UCSD-AML1 (cell line): ENCODE measurements at regions not wholly inside any gene's neighbourhood (a gene's known extent, or its start where the extent isn't known, plus 50 kb on each side); places are given as distances from the start of the nearest gene placed in this dataset.
"Not testable (repeated sequence)": the region's sequence is repeated elsewhere in the genome, so short reads cannot be mapped to it uniquely, and the experiment has no call there.

Experiments used
- DNase-seq: peaks from one replicate; lab custom pipeline; 2025; ENCODE audit not compliant: unreplicated experiment; lab: John Stamatoyannopoulos, UW

DNA sequence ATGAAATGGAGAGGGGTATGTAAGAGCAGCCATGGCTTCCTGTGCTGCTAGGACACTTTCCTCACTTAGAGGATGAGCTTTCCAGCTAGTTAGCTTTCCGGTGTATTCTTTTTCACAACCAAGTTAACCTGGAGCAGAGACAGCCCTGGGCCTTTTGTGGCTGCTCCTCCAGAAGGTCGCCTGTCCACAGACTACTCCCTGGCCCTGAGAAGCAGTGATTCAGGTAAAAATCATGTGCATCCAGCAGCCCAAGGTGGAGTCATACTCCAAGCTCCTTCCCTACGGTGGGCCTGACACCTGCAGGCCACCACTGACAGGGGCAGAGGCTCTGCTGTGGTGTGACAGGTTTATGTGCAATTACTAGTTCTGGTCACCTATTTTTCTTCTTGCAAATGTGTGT, 187.2 kb downstream of the ANKRD30B start:
- DNase-seq, result no peak

DNA sequence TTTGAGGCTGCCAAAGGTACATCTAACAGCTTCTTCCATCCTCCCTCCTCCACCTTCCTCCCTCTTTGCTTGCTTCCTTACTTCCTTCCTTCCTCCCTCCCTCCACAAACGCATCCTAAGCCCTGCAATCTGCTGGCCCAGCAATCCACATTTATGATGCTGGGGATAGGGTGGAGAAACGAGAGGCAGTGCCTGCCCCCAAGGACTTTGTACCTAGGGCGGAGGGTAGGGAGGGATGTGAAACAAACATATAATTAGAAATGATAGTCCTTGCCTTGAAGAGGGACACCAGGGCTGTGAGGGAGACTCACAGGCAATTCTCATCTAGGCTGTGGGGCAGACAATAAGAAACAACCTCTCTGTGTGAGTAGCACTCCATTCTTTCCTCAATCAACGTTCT, 188.3 kb downstream of the ANKRD30B start:
- DNase-seq, result no peak

DNA sequence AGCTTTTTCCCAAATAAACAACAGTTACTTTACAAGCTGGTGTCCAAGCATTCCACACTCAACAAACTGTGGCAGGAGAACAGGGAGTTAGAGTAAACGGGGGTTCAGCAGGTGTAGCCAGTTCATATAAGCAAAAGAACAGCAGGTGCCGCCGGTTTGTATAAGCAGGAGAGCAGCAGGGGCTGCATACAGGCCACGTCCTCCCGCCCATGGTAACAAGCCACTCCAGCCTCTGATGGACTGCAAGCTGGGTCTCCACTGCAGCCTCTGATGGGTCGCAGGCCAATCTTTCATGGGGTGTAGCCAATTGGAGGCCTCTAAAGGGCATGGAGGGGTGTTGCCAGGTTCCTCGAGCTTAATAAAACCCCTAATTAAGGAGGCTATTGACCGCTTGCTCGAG, 189.3 kb downstream of the ANKRD30B start:
- DNase-seq, result no peak

DNA sequence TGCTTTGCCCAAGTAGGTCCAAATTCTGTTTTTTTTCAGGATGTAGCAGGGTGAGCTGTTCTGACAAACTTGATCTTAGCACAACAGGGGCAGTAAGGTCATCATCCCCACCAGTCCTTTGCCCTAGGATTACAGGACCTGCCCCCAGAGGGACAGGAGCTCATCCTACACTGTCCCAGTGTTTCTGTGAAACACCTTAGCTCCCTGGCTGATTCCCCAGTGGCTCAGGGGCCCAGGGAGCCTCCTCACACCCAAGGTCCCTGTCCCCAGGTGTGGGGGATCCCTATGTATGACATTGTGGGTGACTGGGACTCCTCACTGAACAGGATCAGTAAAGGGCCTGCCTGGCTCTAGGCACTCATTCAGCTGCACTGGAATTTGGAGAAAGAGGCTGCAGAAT, 191.2 kb downstream of the ANKRD30B start:
- DNase-seq, result no peak

GRCh38 chr18:14940106-14940505, 192.1 kb downstream of the ANKRD30B start:
- not testable (repeated sequence) for DNase-seq

GRCh38 chr18:14940735-14941134, 192.8 kb downstream of the ANKRD30B start:
- DNase-seq, result no peak

- no peak for DNase-seq
These were observed 193.3 kb downstream of the ANKRD30B start for GRCh38 chr18:14941256-14941655.

DNA sequence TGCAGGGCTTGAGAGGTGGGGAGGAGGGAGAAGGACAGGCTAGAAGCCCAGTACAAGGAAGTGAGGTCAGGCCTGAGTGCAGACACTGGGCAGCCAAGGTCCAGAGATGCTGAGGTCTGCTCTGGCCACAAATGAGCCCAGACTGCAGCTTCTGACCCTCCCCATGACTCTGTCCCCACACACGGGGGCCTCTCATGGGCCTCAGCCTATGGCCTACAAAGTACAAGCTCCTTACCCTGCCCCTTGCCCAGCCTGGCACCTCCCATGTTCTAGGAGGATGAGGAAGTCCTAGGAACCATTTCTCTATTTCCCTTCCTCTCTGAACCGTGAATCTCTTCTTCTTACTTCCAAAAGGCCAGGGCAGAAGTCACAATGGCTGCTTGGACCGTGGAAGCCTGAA, 193.8 kb downstream of the ANKRD30B start:
- no peak for DNase-seq

DNA sequence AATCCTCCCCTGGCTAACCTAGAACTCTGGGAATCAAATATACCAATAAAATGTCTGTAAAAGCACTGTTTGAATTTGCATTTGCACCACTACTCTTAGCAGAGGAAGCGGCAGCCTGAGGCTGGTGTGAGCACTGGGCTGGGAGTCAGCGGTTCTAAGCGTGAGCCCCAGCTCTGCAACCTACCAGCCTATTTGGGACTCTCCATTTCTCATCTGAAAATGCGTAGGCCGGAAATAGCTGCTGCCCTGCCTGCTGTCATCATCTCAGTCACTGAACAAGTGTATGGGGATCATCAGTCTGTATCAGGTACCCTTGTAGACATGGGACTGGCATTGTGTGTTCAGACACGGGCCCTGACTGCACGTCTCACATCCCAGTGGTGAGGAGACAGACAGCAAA, 194.3 kb downstream of the ANKRD30B start:
- DNase-seq, result no peak

- no peak for DNase-seq
These were observed 195.5 kb downstream of the ANKRD30B start for GRCh38 chr18:14943486-14943885.

DNA sequence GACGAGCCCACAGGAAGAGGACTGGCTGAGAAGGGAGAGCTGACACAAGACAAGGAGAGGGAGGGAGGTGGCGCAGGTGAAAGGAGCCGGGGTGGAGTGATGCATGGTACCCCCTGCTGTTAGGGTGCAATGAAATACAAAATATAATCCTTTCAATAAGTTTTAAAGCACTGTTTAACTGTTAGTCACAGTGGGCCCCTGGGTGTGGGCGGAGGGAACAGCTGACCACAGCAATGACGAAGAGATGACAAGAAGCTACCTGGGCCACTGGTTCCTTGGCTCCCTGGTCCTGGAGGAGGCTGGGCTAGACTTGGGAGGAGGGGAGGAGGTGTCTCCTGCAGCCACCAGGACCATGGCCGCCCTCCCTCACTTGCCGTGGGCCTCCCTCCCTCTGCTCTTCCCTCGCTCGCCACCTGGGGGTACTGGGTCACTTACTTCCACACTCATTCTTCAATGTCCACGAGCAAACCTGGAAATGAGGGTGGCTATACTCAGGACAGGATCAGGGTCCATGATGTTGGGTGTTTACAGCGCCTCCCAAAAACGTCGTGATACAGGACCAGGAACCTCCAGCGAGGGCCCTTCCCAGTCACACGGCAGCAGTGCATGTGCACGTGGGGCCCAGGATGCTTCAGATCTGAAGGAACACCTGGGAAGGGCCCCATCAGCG, 196.1 kb downstream of the ANKRD30B start:
- no peak for DNase-seq

DNA sequence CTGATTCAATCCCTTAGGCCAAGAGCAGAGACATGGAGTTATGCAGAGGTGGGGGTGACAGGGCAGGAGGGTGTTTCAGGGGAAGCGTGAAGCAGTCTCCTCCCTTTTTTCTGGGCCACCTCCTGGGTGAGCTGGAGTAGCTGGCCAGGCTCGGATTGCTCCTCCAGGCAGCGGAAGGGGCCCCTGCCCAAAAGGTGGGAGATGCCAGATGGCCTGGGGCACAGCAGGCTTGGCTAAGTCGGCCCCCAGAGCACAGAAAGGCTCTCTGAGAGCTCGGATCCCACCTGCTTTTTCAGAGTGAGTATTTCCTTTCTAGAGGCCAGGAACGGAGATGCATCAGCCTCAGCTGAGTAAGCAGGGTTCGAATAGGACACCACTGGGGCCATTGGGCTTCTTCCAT, 196.9 kb downstream of the ANKRD30B start:
- DNase-seq, result no peak

- DNase-seq, result no peak
These were observed 197.3 kb downstream of the ANKRD30B start for GRCh38 chr18:14945286-14945685.

- DNase-seq, result no peak
These were observed 198.0 kb downstream of the ANKRD30B start for GRCh38 chr18:14945984-14946383.

- DNase-seq, result not testable (repeated sequence)
These were observed 198.9 kb downstream of the ANKRD30B start for GRCh38 chr18:14946741-14947470.

- no peak for DNase-seq
These were observed 199.7 kb downstream of the ANKRD30B start for GRCh38 chr18:14947482-14948162.

DNA sequence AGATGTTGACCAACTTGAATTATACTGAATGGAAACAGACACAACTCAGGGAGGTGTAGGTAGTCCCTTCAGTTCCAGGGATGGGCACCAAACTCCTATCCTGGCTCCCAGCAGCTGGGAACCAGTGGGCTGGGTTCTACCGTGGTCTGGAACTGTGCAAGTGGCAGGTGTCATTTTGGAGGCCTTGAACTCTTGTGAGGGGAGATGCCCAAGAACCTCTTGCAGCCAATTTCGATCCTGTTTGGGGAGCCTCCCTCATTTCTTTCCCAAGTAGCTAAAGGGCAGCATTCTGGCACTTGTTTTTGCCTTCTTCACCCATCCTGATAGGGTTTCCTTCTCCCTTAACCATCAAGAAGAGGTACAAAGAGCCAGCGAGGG, 200.2 kb downstream of the ANKRD30B start:
- DNase-seq, result no peak

- no peak for DNase-seq
These were observed 202.1 kb downstream of the ANKRD30B start for GRCh38 chr18:14949800-14950664.

DNA sequence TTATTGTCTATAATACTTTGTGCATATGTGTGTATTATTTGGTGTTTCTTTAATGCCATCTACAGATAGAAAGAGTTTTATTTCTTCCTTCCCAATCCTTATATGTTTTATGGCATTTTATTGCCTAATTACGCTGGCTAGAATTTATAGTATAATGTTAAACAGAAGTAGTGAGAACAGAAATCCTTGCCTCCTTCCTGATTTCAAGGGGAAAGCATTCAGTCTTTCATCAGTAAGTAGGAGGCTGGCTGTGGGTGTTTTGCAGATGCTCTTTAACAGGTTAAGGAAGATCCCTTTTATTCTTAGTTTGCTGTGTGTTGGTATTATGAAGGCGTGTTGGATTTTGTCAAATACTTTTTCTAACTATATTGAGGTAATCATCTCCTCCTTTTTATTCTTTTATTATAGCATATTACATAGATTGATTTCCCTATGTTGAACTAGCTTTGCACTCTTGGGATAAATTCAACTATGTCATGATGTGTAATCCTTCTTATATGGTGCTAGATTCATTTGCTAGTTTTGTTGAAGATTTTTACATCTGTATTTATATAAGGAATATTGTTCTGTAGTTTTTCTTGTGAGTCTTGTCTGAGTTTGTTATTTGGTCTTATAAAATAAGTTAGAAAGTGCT, 204.6 kb downstream of the ANKRD30B start:
- not testable (repeated sequence) for DNase-seq

DNA sequence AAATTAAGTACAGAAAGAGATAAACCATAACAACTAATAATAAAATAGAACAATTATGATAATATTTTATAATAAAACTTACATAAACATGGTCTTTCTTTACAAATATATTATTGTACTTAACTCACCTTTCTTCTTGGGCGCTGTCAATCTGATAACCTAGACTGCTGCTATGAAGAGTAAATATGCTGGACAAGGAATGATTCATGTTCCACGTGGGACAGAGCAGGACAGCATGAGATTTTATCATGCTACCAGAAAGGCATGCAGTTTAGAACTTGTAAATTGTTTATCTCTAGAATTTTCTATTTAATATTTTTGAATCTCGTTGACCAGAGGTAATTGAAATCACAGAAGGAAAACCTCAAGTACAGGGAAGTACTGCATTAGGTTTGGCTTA, 210.7 kb downstream of the ANKRD30B start:
- DNase-seq, result no peak

- no peak for DNase-seq
These were observed 211.6 kb downstream of the ANKRD30B start for GRCh38 chr18:14959550-14959949.
